BE2C (cell line): ENCODE measurements at regions not wholly inside any gene's neighbourhood (a gene's known extent, or its start where the extent isn't known, plus 50 kb on each side); places are given as distances from the start of the nearest gene placed in this dataset.

Experiments
- DNase-seq: peaks from one replicate; pipeline ENCODE4 v3.0.0-alpha.2; 2020
- H3K27me3 ChIP-seq: fragments of 250-450 bp; sonication (Bioruptor Pico); 2 replicates; pipeline ENCODE4 v1.5.1; 2020; ENCODE audit warnings: mild to moderate bottlenecking
- H3K36me3 ChIP-seq: fragments of 250-450 bp; sonication (Bioruptor Pico); 2 replicates; pipeline ENCODE4 v1.5.1; 2020; ENCODE audit warnings: mild to moderate bottlenecking
- H3K4me1 ChIP-seq: fragments of 250-450 bp; sonication (Bioruptor Pico); 2 replicates; pipeline ENCODE4 v1.5.1; 2020
- H3K4me3 ChIP-seq: 2 replicates; pipeline ENCODE4 v1.5.1; 2011; ENCODE audit warnings: low read depth, low read length
- H3K9me3 ChIP-seq: fragments of 250-450 bp; sonication (Bioruptor Pico); 2 replicates; pipeline ENCODE4 v1.5.1; 2020
- TF ChIP-seq, protein P1 (sequence below): IDR thresholded peaks from 2 replicates; pipeline ENCODE4 v1.5.1; 2012; ENCODE audit warnings: mild to moderate bottlenecking, low read depth, low read length

DNA sequence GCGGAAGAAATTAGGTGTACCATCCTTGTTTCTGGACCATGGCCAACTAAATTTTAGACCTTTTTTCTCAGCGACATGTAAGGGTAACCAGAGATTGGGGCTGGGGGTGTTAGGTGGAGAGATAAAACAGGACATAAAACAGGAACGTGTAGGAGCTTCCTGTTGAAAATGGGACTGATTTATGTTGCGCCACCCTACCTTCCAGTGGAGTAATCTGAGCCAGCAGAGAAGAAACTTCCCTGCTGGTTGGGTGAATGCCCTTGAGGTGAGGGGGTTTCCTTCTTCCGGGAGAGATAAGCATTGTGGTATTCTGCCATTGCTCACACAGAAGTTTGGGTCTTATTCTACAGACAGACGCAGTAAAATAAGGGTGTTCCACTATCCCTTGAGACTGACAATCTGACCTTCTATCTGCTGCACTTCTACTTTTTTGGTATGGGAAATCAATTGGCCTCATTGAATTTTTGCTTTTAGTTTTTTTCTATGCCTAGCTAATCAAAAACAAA is 417.6 kb downstream of the PCNX1 start:
- no peaks in the 10 kb centered on the region for H3K27me3 ChIP-seq
- DNase-seq, result no peak
- no peaks in the 10 kb centered on the region for H3K36me3 ChIP-seq
- no peaks in the 10 kb centered on the region for H3K9me3 ChIP-seq
- no peak overlapping the region for H3K4me3 ChIP-seq
- TF ChIP-seq, protein P1, sequence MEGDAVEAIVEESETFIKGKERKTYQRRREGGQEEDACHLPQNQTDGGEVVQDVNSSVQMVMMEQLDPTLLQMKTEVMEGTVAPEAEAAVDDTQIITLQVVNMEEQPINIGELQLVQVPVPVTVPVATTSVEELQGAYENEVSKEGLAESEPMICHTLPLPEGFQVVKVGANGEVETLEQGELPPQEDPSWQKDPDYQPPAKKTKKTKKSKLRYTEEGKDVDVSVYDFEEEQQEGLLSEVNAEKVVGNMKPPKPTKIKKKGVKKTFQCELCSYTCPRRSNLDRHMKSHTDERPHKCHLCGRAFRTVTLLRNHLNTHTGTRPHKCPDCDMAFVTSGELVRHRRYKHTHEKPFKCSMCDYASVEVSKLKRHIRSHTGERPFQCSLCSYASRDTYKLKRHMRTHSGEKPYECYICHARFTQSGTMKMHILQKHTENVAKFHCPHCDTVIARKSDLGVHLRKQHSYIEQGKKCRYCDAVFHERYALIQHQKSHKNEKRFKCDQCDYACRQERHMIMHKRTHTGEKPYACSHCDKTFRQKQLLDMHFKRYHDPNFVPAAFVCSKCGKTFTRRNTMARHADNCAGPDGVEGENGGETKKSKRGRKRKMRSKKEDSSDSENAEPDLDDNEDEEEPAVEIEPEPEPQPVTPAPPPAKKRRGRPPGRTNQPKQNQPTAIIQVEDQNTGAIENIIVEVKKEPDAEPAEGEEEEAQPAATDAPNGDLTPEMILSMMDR, result no peak
- peaks cover 6% of the 10 kb centered on the region for H3K4me1 ChIP-seq

DNA sequence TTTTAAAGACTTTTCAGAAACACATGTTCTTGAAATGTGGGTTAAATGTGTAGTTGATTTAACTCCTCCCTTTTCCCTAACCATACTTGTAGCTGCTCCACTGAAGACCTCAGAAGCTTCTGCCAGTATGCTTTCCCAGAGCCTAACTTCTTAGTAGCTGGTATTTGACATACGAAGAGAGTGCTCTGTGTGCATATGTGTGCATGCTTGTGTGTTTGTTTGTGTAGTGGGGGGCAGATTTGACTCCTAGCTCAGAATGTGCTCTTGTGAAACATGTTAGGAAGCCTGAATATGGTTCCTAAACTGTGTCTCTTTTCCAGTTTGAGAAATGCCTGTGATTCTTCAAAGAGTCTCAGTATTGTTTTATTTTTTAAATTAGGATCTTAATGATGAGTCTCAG is 420.4 kb downstream of the PCNX1 start:
- TF ChIP-seq, protein P1, result no peak
- H3K36me3 ChIP-seq, result no peaks in the 10 kb centered on the region
- no peak for DNase-seq
- no peak overlapping the region for H3K4me3 ChIP-seq
- no peaks in the 10 kb centered on the region for H3K9me3 ChIP-seq
- H3K27me3 ChIP-seq, result no peaks in the 10 kb centered on the region
- peaks cover 6% of the 10 kb centered on the region for H3K4me1 ChIP-seq

DNA sequence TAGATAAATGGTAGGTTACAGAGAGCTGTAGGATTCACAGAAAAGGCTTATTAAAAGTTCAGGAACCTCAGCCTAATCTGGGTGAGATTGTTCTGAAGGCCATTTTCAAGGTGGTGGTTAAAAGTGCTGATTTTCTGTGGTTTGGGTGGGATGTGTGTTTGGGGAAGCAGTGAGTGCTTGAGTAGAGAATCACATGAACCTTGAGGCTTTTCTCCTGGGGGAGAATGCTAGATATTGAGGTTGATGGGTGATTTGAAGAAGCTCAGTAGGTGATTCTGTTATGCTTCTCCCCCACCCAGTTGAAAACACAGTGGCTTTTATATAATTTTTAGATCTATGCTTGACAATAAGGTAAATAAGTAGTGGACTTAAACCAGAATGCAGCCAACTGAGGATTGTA is 420.9 kb downstream of the PCNX1 start:
- Histone ChIP-seq H3K36me3 (no peaks in the 10 kb centered on the region), H3K4me3 (no peak overlapping the region), H3K9me3 (no peaks in the 10 kb centered on the region), H3K27me3 (no peaks in the 10 kb centered on the region), H3K4me1 (peaks cover 4% of the 10 kb centered on the region; the same call in 1 of the 2 replicates)
- DNase-seq, result no peak
- TF ChIP-seq, protein P1, result no peak

DNA sequence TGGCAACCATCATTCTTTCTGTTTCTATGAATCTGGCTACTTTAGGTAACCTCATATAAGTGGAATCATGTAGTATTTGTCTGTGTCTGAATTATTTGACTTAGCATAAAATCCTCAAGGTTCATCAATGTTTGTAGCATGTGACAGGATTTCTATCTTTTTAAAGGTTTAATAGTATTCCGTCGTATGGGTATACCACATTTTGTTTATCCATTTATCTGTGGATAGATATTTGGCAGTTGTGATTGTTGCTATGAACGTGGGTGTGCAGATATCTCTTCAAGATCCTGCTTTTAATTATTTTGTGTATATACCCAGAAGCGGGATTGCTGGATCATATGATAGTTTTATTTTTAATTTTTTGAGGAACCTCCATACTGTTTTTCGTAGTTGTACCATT is 421.7 kb downstream of the PCNX1 start:
- Histone ChIP-seq H3K27me3 (no peaks in the 10 kb centered on the region), H3K9me3 (no peaks in the 10 kb centered on the region), H3K36me3 (no peaks in the 10 kb centered on the region), H3K4me3 (no peak overlapping the region), H3K4me1 (peaks cover 4% of the 10 kb centered on the region; the same call in 1 of the 2 replicates)
- no peak for DNase-seq
- TF ChIP-seq, protein P1, result no peak

DNA sequence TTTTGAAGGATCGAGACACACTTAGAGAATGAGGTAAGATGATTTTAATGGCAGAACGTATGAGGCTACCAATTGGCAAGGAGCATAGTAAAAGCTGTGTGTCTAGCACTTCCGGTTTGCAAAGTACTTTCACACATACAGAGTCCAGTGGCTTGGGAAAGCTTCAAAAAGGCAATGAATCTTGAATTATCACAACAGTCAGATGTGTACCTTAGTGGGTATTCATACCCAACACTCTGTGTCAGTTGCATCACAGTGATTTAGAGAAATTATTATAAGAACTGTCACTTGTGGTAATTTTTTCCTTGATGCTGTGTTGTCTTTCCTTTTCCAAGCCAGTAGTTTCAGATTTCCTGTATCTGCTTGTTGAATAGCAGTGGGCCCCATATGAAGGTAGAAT is 424.1 kb downstream of the PCNX1 start:
- DNase-seq, result no peak
- no peaks in the 10 kb centered on the region for H3K9me3 ChIP-seq
- H3K36me3 ChIP-seq, result no peaks in the 10 kb centered on the region
- no peak overlapping the region for H3K4me3 ChIP-seq
- H3K27me3 ChIP-seq, result no peaks in the 10 kb centered on the region
- TF ChIP-seq, protein P1, result no peak
- no peaks in the 10 kb centered on the region for H3K4me1 ChIP-seq

DNA sequence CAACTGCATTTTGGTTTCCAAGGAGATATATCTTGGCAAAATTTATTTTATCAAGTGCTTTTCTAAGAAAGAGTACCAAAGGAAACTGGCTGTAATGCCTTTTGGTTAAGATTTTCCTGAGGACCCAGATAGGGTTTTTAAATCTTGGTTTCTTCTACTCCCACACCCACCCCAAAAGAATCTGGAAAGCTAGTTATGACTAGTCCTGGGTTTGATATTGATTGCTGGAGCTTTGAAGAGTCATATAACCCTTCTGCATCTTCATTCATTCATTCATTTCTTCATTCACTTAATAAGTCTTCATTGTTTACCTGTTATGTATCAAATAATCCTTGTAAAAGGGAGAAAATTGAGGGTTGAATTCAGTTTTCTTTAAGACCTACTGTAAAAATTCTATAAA is 425.2 kb downstream of the PCNX1 start:
- TF ChIP-seq, protein P1, result no peak
- H3K4me3 ChIP-seq, result no peak overlapping the region
- H3K9me3 ChIP-seq, result no peaks in the 10 kb centered on the region
- no peaks in the 10 kb centered on the region for H3K4me1 ChIP-seq
- DNase-seq, result no peak
- no peaks in the 10 kb centered on the region for H3K36me3 ChIP-seq
- no peaks in the 10 kb centered on the region for H3K27me3 ChIP-seq
